ENCODE measurements at regions not wholly inside any gene's neighbourhood (a gene's known extent, or its start where the extent isn't known, plus 50 kb on each side); places are given as distances from the start of the nearest gene placed in this dataset.
"Not testable (repeated sequence)": the region's sequence is repeated elsewhere in the genome, so short reads cannot be mapped to it uniquely, and the experiment has no call there.

GRCh38 chr3:3340526-3340925, 161.0 kb upstream of the CRBN start:
- DNase-seq (ENCODE audit: low read depth, low spot score): no peak
- in situ Hi-C loops (cut with HindIII; ENCODE audit: low pct_unique_long_range_greater_than_20kb, low sequenced_read_pairs): no loop called here

- in situ Hi-C loops (cut with HindIII; ENCODE audit: low pct_unique_long_range_greater_than_20kb, low sequenced_read_pairs): no loop called here
- no peak for DNase-seq (ENCODE audit: low read depth, low spot score)
Observed at GRCh38 chr3:3335903-3336302, 156.4 kb upstream of the CRBN start.

GRCh38 chr3:3334491-3334890, 155.0 kb upstream of the CRBN start:
- DNase-seq (ENCODE audit: low read depth, low spot score): no peak
- in situ Hi-C loops (cut with HindIII; ENCODE audit: low pct_unique_long_range_greater_than_20kb, low sequenced_read_pairs): no loop called here

GRCh38 chr3:3333571-3333970, 154.1 kb upstream of the CRBN start:
- no peak for DNase-seq (ENCODE audit: low read depth, low spot score)
- in situ Hi-C loops (cut with HindIII; ENCODE audit: low pct_unique_long_range_greater_than_20kb, low sequenced_read_pairs): no loop called here

GRCh38 chr3:3316521-3316920, 137.0 kb upstream of the CRBN start:
- no peak for DNase-seq (ENCODE audit: low read depth, low spot score)
- in situ Hi-C loops (cut with HindIII; ENCODE audit: low pct_unique_long_range_greater_than_20kb, low sequenced_read_pairs): no loop called here

- DNase-seq (ENCODE audit: low read depth, low spot score): no peak
- in situ Hi-C loops (cut with HindIII; ENCODE audit: low pct_unique_long_range_greater_than_20kb, low sequenced_read_pairs): no loop called here
Observed at GRCh38 chr3:3315846-3316245, 136.4 kb upstream of the CRBN start.

GRCh38 chr3:3309887-3310286, 130.4 kb upstream of the CRBN start:
- in situ Hi-C loops (cut with HindIII; ENCODE audit: low pct_unique_long_range_greater_than_20kb, low sequenced_read_pairs): no loop called here
- no peak for DNase-seq (ENCODE audit: low read depth, low spot score)

GRCh38 chr3:3308809-3309208, 129.3 kb upstream of the CRBN start:
- in situ Hi-C loops (cut with HindIII; ENCODE audit: low pct_unique_long_range_greater_than_20kb, low sequenced_read_pairs): no loop called here

GRCh38 chr3:3307491-3307890, 128.0 kb upstream of the CRBN start:
- in situ Hi-C loops (cut with HindIII; ENCODE audit: low pct_unique_long_range_greater_than_20kb, low sequenced_read_pairs): no loop called here
- no peak for DNase-seq (ENCODE audit: low read depth, low spot score)

More at GRCh38 chr3:3308809-3309208, 129.3 kb upstream of the CRBN start:
- DNase-seq (ENCODE audit: low read depth, low spot score): no peak

GRCh38 chr3:3305841-3306240, 126.3 kb upstream of the CRBN start:
- in situ Hi-C loops (cut with HindIII; ENCODE audit: low pct_unique_long_range_greater_than_20kb, low sequenced_read_pairs): no loop called here
- no peak for DNase-seq (ENCODE audit: low read depth, low spot score)

GRCh38 chr3:3305084-3305483, 125.6 kb upstream of the CRBN start:
- in situ Hi-C loops (cut with HindIII; ENCODE audit: low pct_unique_long_range_greater_than_20kb, low sequenced_read_pairs): no loop called here
- no peak for DNase-seq (ENCODE audit: low read depth, low spot score)

GRCh38 chr3:3303636-3304035, 124.1 kb upstream of the CRBN start:
- in situ Hi-C loops (cut with HindIII; ENCODE audit: low pct_unique_long_range_greater_than_20kb, low sequenced_read_pairs): no loop called here
- DNase-seq (ENCODE audit: low read depth, low spot score): no peak

GRCh38 chr3:3302964-3303363, 123.5 kb upstream of the CRBN start:
- no peak for DNase-seq (ENCODE audit: low read depth, low spot score)
- in situ Hi-C loops (cut with HindIII; ENCODE audit: low pct_unique_long_range_greater_than_20kb, low sequenced_read_pairs): no loop called here

- DNase-seq (ENCODE audit: low read depth, low spot score): no peak
- in situ Hi-C loops (cut with HindIII; ENCODE audit: low pct_unique_long_range_greater_than_20kb, low sequenced_read_pairs): no loop called here
Observed at GRCh38 chr3:3301476-3301875, 122.0 kb upstream of the CRBN start.

GRCh38 chr3:3296979-3297381, 117.5 kb upstream of the CRBN start:
- in situ Hi-C loops (cut with HindIII; ENCODE audit: low pct_unique_long_range_greater_than_20kb, low sequenced_read_pairs): no loop called here
- DNase-seq (ENCODE audit: low read depth, low spot score): no peak

- DNase-seq (ENCODE audit: low read depth, low spot score): no peak
- in situ Hi-C loops (cut with HindIII; ENCODE audit: low pct_unique_long_range_greater_than_20kb, low sequenced_read_pairs): no loop called here
Observed at GRCh38 chr3:3295586-3295985, 116.1 kb upstream of the CRBN start.

- DNase-seq (ENCODE audit: low read depth, low spot score); in situ Hi-C loops (cut with HindIII; ENCODE audit: low pct_unique_long_range_greater_than_20kb, low sequenced_read_pairs): not testable (repeated sequence)
Observed at GRCh38 chr3:3291756-3292283, 112.3 kb upstream of the CRBN start.

- in situ Hi-C loops (cut with HindIII; ENCODE audit: low pct_unique_long_range_greater_than_20kb, low sequenced_read_pairs): no loop called here
- DNase-seq (ENCODE audit: low read depth, low spot score): no peak
Observed at GRCh38 chr3:3288255-3288654, 108.8 kb upstream of the CRBN start.

GRCh38 chr3:3286014-3286413, 106.5 kb upstream of the CRBN start:
- no peak for DNase-seq (ENCODE audit: low read depth, low spot score)

GRCh38 chr3:3281024-3281423, 101.5 kb upstream of the CRBN start:
- DNase-seq (ENCODE audit: low read depth, low spot score): no peak
- in situ Hi-C loops (cut with HindIII; ENCODE audit: low pct_unique_long_range_greater_than_20kb, low sequenced_read_pairs): no loop called here

More at GRCh38 chr3:3286014-3286413, 106.5 kb upstream of the CRBN start:
- in situ Hi-C loops (cut with HindIII; ENCODE audit: low pct_unique_long_range_greater_than_20kb, low sequenced_read_pairs): no loop called here
